ENCODE measurements at regions not wholly inside any gene's neighbourhood (a gene's known extent, or its start where the extent isn't known, plus 50 kb on each side); places are given as distances from the start of the nearest gene placed in this dataset.

GRCh38 chr17:73787076-73788059 lies 143.1 kb upstream of the SDK2 start:
- no peak for TF ChIP-seq CTCF (IDR thresholded peaks at IDR 0.05)
- no peak for TF ChIP-seq EZH2 (IDR thresholded peaks at IDR 0.05; ENCODE audit: borderline replicate concordance, insufficient read depth, low read depth, low read length, poor library complexity, severe bottlenecking)

Measured in B cell (primary cell).